ENCODE measurements at regions not wholly inside any gene's neighbourhood (a gene's known extent, or its start where the extent isn't known, plus 50 kb on each side); places are given as distances from the start of the nearest gene placed in this dataset.

GRCh38 chr17:63344383-63344782 is 101.7 kb downstream of the CYB561 start (continued):
- TF ChIP-seq NCOA2 (IDR thresholded peaks at IDR 0.05; ENCODE audit: partially characterized antibody in 2 of 2) (no peak), SMARCB1 (IDR thresholded peaks at IDR 0.05; ENCODE audit: insufficient read length, low read depth) (no peak), ZNF212 (CRISPR knock-in tag; IDR thresholded peaks at IDR 0.05) (no peak), RAD21 (CRISPR knock-in tag; conservative IDR thresholded peaks at IDR 0.05 in 1 of 2, IDR thresholded peaks at IDR 0.05 in 1 of 2) (no peak), ZNF780A (CRISPR knock-in tag; IDR thresholded peaks at IDR 0.05) (no peak), PRPF4 (IDR thresholded peaks at IDR 0.05; ENCODE audit: insufficient read depth, low read depth, low read length, poor library complexity, severe bottlenecking) (no peak), YBX1 (IDR thresholded peaks at IDR 0.05) (no peak), ZNF445 (CRISPR knock-in tag; IDR thresholded peaks at IDR 0.05; ENCODE audit: low read depth) (no peak), NFYB (IDR thresholded peaks at IDR 0.05; ENCODE audit: extremely low read depth, insufficient read length) (no peak), RAD51 (IDR thresholded peaks at IDR 0.05; ENCODE audit: borderline replicate concordance, low read depth) (no peak), GATA2 (CRISPR knock-in tag; IDR thresholded peaks at IDR 0.05) (no peak), ZNF121 (CRISPR knock-in tag; conservative IDR thresholded peaks at IDR 0.05) (no peak), MEF2D (tag; conservative IDR thresholded peaks at IDR 0.05; ENCODE audit: low read depth) (no peak)

GRCh38 chr17:63345611-63346010 is 100.5 kb downstream of the CYB561 start:
- Histone ChIP-seq H3K9me3 (replicated peaks; ENCODE audit: control insufficient read depth, insufficient read depth, low read depth, low read length) (no peaks in the 10 kb centered on the region), H3K36me3 (ENCODE audit: control insufficient read depth, insufficient read depth, low read length) (no peaks in the 10 kb centered on the region; the same call in 2 of the 3 replicates), H3K4me3 (no peak overlapping the region), H3K4me2 (ENCODE audit: insufficient read depth, low read length) (no peak overlapping the region), H3K4me1 (replicated peaks in 1 of 2; ENCODE audit: control insufficient read depth in 2 of 2, insufficient read depth in 2 of 2, low read length in 2 of 2) (no peaks in the 10 kb centered on the region), H2AFZ (ENCODE audit: low read depth, low read length) (no peak overlapping the region), H3K9ac (ENCODE audit: insufficient read depth in 1 of 2, low read depth in 2 of 2, low read length in 2 of 2) (no peak overlapping the region), H3K9me1 (ENCODE audit: control insufficient read depth, insufficient read depth, low read length) (no peaks in the 10 kb centered on the region), H3K27ac (ENCODE audit: extremely low read depth, low read depth, low read length) (no peak overlapping the region), H4K20me1 (replicated peaks; ENCODE audit: control insufficient read depth, insufficient read depth, low read length) (no peaks in the 10 kb centered on the region), H3K27me3 (ENCODE audit: control insufficient read depth in 2 of 2, insufficient read depth in 2 of 2, low read length in 2 of 2) (no peaks in the 10 kb centered on the region), H3K79me2 (ENCODE audit: control insufficient read depth, insufficient read depth, low read length) (no peaks in the 10 kb centered on the region)
- ATAC-seq (no peak), DNase-seq (ENCODE audit: extremely low read depth in 1 of 4, low spot score in 3 of 4) (no peak), FAIRE-seq (no peak)
- in situ Hi-C loops (cut with MboI) (no loop called here), intact Hi-C loops (cut with micrococcal nuclease) (no loop called here)
- TF ChIP-seq NCOA1 (IDR thresholded peaks at IDR 0.05; ENCODE audit: low read depth) = no peak
- TF ChIP-seq KAT8 (IDR thresholded peaks at IDR 0.05; ENCODE audit: low read depth) = no peak
- no peak for TF ChIP-seq HDAC3 (IDR thresholded peaks at IDR 0.05; ENCODE audit: borderline replicate concordance, partially characterized antibody)
- no peak for TF ChIP-seq ZHX1 (conservative IDR thresholded peaks at IDR 0.05; ENCODE audit: low read length)
- POLR2A ChIA-PET = interaction anchor here (1.1 kb wide), 1 partner anchor 23 kb away, joined by 3 read pairs; no protein-coding TSS in a partner anchor
- no TSS peak for BruUV-seq (replicated peaks)
- CTCF ChIA-PET (ENCODE audit: low intra/inter-chr PET ratio) = no interaction called here
- 7% methylated on average over 1 of the region's 1 CpG for WGBS (ENCODE audit: insufficient coverage, low coverage, missing lambda C conversion rate)
